HG02840 (cell line): ENCODE measurements at regions not wholly inside any gene's neighbourhood (a gene's known extent, or its start where the extent isn't known, plus 50 kb on each side); places are given as distances from the start of the nearest gene placed in this dataset.

Experiments
- ATAC-seq: cut with Tn5 transposase; IDR thresholded peaks from one replicate; pipeline ENCODE4 v1.9.1; 2021; ENCODE audit warnings: mild to moderate bottlenecking, moderate library complexity, moderate number of reproducible peaks; ENCODE audit not compliant: unreplicated experiment, low FRiP score

DNA sequence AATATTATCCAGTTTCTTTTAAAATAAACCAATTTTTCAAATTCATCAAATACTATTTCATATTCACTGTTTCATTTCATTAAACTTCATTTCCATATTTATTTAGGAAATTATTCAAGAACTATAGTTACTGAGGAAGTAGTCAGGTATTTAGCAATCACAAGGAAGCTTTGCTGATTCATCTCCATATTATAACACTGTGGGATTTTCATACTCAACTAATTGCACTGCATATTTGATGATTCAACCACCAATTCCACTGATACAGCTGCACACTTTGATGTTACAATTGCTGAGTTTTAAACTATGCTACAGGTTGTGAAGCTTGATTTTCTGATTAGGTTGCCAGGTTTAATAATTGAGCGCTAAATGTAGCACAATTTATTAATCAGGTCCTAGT lies 556.8 kb upstream of the SLITRK1 start:
- no peak for ATAC-seq

DNA sequence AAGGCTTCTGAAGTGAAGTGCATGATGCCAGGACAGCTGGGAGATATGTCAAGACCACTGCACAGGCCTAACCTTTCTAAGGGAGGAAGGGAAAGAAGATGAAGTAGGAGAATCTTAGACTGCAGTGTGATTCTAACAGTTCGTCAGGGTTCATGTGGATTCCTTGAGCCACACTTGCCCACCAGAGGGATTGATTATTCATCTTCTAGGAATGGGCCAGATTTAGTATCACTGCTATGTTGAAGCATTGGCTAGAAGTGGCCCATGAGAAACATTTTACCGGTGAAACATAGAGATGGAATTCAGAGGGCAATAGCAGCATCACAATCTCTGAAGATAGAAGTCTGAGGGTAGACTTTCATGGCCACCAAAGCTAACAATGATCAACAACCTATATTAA lies 550.8 kb upstream of the SLITRK1 start:
- ATAC-seq, result no peak

DNA sequence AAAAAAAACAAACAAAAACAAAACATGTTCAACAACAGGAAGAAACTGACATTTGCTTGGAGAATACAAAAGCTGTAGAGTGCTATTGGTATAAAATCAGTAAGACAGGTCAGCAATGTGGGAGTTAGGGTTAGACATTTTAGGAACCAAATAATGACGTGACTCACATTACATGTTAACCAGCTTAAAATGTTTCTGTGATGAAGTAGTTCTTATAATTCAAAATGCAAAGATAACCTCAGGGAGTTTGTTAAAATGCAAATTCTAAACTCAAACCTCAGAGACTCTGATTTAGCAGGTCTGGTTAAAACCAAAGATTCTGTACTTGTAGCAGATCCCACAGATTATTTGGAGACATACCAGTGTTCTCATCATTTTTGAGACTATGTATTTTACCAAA lies 549.4 kb upstream of the SLITRK1 start:
- ATAC-seq, result no peak

DNA sequence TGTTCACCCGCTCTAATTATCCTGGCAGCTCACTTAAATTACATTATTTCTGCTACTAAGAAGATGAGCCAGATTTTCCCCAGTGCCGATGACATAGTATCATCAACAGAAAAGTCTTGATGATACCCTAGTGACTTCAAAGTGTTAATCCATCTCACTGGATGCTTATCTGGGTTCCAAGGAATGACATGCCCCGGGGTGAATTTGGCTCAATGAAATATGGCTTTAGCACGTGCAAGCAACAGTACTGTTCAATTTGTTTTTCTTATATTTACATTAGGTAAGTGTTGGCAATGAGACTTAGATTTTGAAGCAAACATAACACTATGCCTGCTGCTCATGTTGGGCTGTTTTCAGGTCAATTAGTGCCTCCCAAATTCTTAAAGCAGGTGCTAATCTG lies 548.2 kb upstream of the SLITRK1 start:
- ATAC-seq, result no peak

DNA sequence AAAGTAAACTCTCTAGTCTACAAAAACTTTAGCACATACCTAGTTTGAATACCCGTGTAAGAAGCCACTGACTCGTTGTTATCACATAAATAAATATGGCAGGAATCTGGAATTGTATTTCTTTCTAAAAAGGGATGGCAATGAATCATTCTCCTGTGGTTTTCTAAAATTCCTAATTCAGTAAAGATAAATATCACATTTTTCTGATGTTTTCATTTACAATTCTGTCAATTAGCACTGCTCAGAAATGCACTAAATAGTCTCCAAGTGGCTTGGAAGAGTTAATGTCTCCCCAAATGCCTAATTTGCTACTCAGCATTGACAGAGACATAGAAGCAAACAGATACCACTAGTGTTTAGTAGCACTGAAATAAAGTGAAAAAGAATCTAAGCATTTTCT lies 547.7 kb upstream of the SLITRK1 start:
- ATAC-seq, result no peak

DNA sequence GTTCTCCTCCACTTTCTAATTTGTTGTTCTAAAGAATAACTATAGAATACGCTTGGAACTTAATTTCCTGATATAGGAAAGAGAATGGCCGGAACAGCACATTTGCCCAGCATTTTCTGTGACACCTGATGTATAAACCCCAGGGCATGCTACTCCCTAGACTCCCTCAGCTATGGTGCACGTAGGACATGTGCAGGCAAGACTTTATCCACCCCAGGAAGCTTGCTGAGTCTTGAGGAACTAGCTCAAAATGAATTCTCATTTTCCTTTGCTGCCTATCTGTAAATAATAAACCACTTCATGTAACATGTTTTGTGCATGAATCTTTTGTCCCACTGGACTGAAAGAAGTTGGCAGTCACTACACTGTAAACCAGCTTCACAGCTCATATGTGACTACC lies 535.8 kb upstream of the SLITRK1 start:
- no peak for ATAC-seq

DNA sequence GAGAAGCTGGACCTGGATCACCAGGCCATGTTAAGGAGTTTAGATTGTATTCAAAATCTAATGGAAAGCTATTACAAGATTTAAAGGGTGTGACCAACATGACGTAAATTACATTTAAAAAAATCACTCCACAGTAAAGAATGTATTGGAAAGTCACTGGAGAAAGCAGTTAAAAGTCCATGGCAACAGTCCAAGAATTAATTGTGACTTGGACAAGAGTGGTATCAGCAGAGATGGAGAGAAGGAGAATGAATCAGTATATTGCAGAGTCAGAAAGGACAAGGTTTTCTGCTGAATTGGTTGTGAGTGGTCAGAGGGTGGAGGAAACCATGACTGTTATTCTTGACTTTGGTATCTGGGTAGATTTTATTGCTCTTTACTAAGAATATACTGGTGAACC lies 535.1 kb upstream of the SLITRK1 start:
- no peak for ATAC-seq

DNA sequence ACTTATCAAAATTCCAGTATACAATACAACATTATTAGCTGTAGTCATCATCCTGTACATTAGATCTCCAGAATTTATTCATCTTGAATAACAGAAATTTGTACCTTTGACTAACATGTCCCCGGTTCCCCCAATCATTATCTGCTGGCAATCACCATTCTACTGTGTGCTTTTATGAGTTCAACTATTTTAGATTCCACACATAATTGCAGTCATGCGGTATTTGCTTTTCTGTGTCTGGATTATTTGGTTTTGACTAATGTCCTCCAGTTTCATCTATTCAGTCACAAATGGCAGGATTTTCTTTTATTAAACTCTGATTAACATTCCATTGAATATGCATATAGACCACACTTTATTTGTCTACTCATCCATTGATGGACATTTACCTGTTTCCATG lies 530.7 kb upstream of the SLITRK1 start:
- no peak for ATAC-seq

DNA sequence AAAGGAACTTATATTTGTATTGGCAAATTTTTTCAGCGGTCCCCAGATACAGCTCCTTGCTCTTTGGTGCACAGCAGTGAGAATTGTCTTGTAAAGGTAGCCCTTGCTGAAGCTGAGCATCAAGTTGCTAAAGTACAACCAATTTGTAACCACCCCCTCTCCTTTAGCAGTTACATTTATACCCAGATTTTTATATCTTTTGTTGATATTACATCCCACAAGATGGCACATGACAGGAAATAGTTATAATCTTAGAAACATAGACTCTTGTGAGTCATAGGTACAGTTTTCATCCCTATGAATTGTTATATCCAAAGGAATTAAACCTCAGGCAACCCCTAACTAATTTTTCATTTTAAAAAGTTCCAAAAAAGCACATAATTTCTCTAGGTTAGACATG lies 523.0 kb upstream of the SLITRK1 start:
- no peak for ATAC-seq

DNA sequence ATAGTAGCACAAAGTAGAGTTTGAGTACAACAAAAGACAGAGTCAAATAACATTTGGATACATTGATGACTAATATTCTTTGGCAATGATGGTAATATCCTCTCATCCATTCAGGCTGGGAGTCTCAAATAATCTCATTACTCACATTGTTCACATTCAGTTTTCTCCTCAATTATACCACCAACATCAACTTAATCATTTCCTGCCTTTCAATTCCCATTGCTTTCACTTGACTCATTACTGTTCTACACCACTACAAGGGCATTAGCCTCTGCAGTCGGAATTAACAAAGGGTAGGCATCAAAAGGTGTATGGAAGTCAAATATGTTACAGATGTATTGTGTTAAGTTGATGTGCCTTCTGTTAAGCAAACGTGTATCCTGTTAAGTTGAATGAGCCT lies 518.4 kb upstream of the SLITRK1 start:
- ATAC-seq, result no peak

DNA sequence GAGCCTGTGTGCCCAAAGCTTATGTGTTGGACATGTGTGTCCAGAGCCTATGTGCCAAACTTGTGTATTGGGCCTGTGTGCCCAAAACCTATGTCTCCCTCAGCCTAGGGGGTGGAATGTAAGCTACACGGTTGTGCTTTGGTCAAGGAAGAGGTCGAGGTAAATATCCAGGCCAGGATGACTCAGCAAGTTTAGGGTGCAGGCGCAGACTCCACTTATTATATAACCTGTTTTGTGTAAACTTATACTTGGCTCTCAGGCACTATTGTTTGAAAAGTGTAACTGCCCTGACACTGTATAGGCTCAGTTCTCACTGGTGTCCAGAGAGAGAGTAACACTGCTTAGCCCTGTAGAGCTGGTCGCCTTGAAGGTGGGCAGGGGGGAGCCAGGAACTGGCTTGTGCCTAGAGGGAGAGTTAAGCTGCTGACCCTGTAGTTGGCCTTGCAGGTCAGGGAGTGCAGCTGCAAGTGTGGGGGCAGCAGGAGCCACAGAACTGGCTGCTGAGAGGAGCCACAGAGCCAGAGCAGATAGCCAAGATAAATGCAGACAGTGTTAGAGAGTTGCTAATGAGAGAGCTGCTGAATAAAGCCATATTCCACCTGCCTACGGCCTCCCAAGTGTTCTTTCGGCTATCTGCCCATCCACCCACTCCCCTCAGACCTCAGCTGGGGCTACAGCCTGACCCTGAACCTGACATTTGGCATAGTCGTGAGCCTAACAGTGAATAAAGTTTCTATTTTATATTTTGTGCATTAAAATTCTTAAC lies 517.2 kb upstream of the SLITRK1 start:
- no peak for ATAC-seq

DNA sequence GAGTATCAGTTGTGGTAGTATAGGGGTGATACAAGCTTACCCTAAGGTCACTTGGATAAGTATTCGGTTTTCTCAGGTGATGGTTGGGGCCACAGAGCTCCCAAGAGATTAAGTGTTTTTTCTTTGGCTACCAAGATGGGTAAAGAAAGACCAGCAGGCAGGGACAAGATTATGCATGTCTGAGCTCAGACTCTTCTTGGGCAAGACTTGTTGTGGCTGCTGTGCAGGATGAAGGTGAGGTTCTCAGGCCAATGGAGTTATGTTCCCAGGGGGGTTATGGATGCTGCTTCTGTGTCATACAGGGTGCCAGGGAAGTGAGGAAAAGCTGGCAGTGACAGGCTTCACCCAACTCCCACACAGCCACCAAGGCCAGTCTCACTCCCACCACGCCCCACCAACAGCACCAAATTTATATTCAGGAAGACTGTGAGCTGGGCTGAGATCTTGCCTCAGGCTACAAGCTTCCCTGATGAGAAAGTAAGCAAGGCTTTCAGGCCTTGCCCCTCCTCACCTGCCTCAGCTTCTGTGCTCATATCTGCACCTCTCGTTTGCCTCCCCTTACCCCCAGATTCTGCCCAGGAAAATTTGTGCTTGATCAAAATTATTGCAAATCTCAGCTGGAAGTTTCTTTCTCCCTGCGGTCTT lies 511.8 kb upstream of the SLITRK1 start:
- ATAC-seq, result no peak

DNA sequence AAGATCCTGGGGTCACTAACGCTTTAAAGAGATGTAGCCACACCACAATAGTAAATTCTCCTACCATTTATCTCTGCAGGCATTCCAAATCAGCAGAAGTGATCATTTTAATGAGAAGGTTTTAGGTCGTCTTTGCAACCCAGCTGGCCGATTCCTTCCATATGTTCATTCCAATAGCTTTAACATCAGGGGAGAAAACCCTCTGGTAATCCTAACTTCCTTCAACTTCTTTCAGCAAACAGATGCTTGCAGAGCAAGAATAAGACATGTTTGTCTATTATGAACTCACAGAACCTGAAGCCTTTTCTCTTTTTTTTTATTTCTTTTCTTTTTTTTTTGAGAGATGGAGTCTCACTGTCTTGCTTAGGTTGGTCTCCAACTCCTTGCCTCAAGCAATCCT lies 498.6 kb upstream of the SLITRK1 start:
- no peak for ATAC-seq

DNA sequence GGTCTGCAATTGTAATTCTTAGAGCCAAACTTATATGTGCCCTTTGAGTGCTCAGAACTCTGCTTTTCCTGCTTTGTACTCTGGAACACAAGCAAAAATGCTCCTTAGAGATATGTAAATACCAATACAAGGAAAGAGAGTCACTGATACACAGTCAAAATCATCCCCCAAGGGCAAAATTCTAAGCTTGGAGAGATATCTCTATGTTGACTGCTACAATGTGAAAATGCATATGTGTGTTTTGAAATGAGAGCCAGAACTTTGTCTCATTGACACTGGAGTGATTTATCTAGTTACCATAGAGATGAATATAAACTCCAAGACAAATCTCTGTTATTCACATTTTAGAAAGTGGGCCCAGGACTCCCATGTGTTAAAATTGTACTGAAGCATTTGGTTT lies 494.8 kb upstream of the SLITRK1 start:
- no peak for ATAC-seq

DNA sequence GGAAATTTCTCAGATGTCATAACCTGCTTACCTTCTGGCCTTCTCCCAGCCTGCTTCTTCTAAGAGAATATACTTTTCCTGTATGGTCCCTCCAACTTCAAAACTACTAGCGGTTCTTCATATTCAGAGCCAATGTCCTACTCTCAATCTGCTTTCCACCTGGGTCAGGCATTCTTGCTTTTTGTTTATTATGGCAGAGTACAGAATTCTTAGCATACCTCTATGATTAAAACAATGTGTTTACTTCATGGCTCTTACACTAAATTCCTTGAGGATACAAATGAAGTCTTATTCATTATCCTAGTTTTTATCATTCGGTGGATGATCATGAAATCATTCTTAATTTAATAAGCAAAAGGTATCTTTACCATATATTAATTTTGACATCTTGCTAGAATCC lies 484.2 kb upstream of the SLITRK1 start:
- ATAC-seq, result no peak

DNA sequence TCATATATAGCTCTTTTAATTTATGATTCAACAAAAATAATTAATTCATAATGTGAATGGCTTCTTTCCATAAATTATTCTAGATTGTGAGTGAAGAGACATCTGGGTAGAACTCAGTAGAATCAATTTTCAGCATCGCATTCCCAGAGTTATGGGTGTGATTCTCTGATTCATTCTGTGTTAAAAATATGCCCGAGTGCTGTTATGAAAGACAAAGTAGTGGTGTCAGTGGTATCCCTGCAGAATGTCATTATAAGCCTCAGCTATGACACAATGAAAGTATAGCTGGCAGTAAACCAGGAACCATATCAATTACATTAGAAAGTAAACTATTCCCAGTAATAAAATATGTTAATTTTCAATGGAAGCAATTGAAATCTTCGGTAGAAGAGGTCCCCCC lies 480.5 kb upstream of the SLITRK1 start:
- ATAC-seq, result no peak

DNA sequence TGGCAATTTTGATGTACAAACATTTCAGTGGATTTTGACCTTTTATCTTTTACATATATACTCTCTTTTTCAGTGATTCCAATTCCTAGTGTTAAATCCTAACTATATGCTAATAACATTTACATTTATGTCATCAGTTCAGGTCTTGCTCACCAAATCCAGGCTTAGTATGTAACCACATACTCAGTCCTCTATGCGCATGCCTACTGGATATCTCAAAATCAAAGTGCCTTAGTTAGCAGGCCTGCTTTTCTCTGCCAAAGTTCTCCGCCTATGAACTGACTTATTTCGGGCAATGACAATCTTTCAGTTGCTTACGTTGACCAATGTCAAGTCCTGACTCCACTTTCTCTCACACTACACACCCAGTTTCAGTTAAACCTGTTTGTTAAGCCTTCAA lies 478.5 kb upstream of the SLITRK1 start:
- no peak for ATAC-seq

DNA sequence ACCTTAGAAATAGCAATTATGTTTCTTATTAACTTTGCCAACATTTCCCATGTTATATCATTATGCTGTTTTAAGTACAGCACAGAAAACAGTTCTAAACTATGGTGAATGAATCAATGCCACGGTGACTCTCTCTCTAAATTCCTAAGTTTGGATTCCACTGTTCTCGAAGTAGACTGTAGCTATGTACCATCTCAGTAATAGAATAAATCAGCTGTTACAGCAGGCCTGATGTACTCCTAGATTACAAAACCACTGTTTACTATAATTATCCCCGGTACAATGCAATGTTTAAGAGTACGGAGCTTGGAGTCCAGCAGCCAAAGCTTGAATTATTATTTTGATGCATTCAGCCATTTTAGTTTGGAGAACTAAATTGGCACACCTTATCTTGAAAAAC lies 476.3 kb upstream of the SLITRK1 start:
- ATAC-seq, result no peak

DNA sequence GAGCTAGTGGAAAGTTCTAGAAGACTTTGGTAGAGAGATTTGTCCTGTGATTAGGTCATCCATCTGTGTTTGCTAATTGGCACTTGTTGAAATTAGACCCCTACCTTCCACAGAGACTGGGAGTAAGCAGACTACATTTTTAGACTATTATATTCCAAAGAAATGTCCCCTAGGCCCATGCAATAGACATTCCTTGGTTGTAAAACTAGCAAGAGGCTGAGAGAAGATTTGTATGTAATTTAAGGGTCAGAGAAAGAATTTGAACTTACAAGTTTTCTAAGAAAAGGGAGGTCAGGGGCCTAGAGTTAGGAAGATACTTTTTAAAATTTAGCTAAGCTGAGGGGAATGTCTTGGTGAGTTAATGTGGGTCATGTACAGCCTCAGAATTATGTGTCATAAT lies 470.7 kb upstream of the SLITRK1 start:
- ATAC-seq, result no peak

DNA sequence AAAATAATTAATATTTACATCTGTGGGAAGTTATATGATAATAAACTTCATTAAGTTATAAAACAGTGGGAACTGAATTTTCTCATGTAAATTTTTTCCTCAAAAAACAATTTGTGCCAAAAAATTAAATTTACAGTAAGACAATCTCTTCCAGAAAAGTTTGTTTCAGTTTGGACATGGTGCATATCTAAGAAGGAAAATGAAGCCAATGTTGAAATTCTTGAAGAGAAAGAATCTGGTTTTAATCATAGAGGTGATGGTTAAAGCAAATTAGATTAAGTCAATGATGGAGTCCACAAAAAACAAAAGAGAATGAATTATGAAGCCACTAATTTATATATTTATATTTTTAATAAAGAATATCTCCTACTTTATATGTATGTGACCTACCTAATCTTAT lies 457.2 kb upstream of the SLITRK1 start:
- ATAC-seq, result no peak

DNA sequence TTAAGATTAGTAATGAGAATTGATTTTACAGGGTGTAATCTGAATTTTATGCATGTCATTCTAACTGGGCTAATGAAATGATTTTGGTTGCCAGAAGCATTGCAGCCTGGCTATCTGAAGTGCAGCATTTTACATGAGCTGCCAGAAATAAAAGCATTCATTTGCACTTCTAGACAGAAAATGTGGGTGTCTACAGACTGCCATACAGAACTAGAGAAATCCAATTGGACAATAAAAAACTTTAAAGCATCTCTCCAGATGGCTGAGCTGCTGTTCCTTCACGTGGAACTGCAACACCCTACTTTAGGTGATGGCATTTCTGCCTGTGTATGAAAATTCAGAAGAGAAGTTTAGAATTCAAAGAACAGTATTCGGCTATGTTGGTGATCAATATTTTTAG lies 450.1 kb upstream of the SLITRK1 start:
- ATAC-seq, result no peak

DNA sequence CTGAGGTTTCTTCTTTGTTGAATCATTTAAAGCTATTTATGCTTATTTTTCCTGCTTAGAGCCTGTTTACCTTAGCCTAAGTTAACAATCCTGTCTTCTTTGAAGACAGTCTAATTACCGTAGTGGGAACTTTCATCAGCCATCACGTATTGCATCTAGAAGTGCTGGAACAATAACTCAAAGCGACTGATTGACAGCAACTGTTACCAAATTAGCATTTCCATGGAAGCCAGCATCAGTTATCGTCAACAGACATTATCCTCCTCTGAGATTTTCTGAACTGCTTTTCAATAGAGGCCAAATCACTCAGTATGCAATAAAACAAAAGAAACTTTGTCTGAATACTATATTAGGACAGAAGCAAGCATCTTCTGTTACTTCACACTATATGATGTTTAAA lies 433.3 kb upstream of the SLITRK1 start:
- ATAC-seq, result no peak
